ENCODE measurements at regions not wholly inside any gene's neighbourhood (a gene's known extent, or its start where the extent isn't known, plus 50 kb on each side); places are given as distances from the start of the nearest gene placed in this dataset.

GRCh38 chr5:77558266-77558665 lies 66.2 kb upstream of the WDR41 start:
- TF ChIP-seq CTCF (conservative IDR thresholded peaks at IDR 0.05) (no peak), EZH2 (IDR thresholded peaks at IDR 0.05; ENCODE audit: low read depth) (no peak)
